ENCODE measurements at regions not wholly inside any gene's neighbourhood (a gene's known extent, or its start where the extent isn't known, plus 50 kb on each side); places are given as distances from the start of the nearest gene placed in this dataset.

- no peak for DNase-seq
Observed at GRCh38 chr14:103207388-103208072, 84.3 kb downstream of the TNFAIP2 start.

- DNase-seq: no peak
Observed at GRCh38 chr14:103209054-103209453, 85.8 kb downstream of the TNFAIP2 start.

DNA sequence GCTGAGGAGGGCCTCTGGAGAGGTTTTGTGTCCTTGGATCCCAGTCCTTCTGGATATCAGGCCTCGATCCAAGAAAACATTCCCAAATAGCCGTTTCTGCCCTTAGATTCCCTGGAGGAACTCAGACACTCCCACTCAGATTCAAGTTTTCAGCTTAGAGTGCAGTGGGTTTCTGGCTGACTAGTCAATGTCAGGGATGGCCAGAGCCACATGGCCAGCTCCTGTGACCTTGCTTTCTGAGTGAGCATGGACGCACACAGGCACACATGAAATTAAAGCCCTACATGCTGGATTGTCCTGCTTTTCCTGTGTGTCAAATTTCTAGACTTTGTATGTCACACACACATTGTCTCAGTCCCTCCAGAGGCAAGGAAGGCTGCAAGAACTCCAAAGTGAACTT, 86.2 kb downstream of the TNFAIP2 start:
- no peak for DNase-seq

DNA sequence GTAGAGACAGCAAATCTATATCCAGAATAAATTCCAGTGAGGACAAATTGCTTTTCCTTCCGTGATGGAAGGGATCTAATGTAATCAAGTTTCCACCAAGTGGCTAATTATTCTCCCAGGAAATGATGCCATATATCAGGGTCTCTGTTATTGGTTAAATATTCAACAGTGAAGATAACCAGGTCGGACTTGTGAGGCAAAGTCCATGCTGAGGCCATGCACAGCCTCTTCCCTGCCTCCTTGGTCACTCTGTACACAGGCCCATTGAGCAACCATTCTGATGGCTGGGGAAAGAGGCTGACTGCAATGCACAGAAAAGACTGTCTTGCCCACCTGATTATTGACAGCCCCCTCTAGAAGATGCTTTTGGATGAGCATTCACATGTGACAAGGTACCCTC, 90.1 kb downstream of the TNFAIP2 start:
- DNase-seq: no peak

- no peak for DNase-seq
Observed at GRCh38 chr14:103214461-103214958, 91.2 kb downstream of the TNFAIP2 start.

DNA sequence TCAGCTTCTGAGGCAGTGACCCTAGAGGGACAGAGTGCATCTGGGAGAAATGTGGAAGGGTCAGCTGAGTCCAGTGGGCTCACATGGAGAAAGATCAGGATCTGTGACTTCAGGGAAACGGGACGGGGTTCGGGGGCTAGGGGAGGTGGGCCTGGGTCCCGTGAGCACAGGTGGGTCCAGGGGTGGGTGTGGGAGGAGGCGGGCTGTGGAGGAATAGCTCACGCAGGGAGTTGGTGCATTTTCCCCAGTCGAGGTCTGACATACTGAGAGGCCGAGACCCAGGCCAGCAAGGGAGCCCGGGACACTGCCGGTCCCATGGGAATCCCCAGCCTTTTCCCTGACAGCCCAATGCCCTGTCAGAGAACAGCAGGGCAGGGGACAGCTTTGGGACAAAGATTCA, 93.1 kb downstream of the TNFAIP2 start:
- no peak for DNase-seq

DNA sequence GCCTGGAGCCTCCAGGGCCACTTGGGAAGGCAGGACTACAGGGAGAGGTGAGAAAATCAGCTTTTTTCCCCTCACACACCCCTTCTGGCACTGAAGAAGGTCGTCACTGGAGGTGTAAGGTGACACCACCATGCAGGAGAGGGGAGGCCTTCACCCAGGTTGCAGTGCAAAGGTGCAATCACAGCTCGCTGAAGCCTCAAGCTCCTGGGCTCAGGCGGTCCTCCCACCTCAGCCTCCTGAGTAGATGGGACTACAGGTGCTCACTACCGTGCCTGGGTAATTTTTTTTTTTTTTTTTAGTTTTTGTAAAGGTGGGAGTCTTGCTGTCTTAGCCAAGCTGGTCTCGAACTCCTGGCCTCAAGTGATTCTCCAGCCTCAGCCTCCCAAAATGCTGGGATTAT, 93.6 kb downstream of the TNFAIP2 start:
- DNase-seq: no peak

- DNase-seq: no peak
Observed at GRCh38 chr14:103217538-103217937, 94.3 kb downstream of the TNFAIP2 start.

- DNase-seq: peak; percentile 40
Observed at GRCh38 chr14:103220134-103220981, 97.1 kb downstream of the TNFAIP2 start.

DNA sequence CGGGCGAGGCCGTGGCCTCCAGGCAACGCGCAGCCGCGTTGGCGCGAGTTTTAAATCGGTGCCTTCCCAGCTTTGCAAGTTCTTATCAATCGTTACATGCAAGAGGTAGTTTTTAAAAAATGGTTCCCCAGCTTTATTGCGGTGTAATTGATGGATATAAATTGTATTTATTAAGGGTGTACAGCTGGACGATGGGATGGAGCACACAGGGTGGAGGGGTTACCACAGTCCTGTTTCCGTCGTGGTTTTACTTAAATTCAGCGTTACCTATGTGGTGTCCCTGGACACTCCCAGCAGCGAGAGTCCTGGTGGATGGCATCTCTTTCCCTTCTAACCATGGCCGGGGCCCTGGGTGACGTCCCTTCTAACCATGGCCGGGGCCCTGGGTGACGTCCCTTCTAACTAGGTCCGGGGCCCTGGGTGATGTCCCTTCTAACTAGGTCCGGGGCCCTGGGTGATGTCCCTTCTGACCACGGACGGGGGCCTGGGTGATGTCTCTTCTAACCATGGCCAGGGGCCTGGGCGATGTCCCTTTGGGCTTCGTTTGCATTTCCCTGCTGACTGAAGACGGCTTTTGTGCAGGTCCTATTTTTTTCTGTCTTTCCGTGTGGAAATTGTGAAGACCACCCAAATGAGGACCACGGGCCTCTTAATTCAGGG, 97.9 kb downstream of the TNFAIP2 start:
- DNase-seq: no peak

DNA sequence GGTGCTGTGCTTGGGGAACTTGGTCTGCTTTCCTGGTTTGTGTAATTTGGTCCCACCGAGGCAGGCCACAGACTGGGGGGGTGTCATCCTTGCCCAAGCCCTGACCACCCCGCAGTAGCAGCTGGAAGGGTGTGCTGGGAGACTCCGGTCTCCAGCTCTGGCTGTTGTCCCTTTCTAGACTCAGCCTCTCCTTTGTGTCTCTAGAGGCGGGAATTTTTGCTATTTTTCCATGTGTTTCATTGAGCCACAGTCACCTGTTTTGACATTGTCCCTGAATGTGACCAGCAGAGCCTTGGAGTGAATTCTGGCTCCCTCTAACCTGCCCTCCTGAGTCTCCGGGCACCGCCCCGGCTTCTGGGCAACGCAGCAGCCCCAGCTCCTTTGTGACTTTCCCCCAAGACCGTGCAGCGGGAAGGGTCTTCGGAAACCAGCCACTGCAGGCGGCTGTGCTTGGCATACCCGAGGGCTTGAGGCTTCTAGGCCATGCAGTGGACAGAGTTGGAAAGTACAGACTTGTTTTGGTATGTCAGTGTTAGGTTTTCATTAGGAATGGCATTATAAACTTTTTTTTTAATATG, 98.6 kb downstream of the TNFAIP2 start:
- no peak for DNase-seq

DNA sequence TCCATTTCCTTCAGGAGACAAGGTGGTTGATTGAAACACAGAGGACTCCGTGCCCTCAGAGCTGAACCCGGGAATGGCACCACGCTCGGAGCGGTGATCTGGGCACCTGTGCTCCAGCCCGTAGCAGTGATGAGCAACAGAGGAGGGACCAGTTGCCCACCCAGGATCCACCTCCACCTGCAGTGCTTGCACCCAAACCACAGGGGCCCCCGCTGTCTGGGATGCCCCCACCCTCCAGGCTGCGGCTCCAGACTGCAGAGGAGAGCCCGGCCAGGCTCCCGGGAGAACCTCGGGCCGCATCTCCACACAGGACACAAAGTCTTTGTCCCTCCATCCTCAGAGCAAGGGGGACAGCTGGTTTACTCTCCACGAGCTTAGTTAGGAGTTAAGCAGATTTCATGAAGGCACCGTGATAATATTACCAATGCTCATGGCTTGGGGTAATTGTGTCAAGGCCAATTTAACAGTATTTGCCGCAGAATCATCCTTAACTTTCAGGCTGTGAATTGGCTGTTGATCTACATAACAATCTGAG, 100.6 kb downstream of the TNFAIP2 start:
- DNase-seq: no peak

DNA sequence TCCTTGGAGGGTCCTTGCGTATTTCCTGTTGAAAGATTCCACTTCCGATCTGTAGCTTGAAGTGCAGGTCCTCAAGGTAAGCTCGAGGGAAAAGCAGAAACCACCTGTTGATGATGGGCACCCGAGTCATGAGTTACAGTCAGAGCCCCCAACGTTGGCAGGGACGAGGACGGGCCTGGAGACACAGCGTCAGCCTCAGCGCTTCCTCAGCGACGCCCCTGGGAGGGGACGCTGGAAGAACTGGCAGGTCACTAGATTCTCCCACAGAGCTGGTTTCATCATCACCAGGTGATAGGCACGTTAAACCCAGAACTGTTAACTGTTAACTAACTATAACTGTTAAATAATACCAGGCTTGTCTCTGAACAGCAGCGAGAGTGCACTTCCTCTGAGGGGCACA, 101.8 kb downstream of the TNFAIP2 start:
- DNase-seq: no peak

DNA sequence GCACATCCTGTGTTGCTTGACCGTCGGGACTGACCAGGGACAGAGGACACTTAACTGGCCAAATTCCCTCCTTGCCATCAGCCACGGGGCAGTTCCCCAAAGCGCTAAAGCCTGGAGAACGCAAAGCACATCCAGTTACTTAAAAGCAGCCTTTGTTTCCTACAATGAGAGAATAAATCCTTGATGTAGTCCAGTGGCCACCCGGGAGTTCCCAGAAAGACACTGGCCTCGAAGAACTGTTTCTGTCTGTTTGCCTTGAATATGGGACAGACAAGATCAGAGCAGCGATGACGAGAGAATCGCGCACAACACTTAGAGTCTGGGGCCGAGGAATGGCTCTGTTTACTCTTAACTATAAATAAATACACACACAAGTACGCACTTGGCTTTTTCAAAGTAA, 102.2 kb downstream of the TNFAIP2 start:
- DNase-seq: no peak

DNA sequence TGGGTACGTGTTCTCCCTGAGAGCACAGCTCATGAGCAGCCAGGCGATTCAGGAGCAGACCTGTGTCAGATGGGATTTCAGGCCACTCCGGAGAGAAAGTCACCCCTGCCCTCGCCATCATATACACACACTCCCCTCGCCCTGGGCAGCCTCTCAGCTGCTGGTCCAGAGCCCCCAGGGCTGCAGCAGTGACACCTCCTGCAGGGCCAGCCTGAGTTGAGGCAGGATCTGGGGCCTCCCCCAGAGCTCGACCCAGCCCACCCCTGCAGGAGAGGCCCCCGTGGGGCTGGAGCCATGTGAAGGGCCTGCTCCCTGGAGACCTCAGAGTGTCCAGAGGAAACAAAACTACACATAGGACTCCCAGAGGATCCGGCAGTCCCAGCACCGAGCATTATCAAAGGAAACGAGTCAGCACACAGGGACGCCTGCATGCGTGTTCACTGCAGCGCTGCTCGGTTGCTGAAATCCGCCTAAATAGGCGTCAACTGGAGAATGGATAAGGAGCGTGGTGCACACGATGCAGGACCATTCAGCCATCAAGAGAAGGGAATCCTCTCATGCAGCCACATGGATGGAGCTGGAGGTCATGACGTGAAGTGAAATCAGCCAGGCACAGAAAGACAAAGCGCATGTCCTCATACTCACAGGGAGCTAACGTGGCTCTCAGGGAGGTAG, 104.0 kb downstream of the TNFAIP2 start:
- no peak for DNase-seq

DNA sequence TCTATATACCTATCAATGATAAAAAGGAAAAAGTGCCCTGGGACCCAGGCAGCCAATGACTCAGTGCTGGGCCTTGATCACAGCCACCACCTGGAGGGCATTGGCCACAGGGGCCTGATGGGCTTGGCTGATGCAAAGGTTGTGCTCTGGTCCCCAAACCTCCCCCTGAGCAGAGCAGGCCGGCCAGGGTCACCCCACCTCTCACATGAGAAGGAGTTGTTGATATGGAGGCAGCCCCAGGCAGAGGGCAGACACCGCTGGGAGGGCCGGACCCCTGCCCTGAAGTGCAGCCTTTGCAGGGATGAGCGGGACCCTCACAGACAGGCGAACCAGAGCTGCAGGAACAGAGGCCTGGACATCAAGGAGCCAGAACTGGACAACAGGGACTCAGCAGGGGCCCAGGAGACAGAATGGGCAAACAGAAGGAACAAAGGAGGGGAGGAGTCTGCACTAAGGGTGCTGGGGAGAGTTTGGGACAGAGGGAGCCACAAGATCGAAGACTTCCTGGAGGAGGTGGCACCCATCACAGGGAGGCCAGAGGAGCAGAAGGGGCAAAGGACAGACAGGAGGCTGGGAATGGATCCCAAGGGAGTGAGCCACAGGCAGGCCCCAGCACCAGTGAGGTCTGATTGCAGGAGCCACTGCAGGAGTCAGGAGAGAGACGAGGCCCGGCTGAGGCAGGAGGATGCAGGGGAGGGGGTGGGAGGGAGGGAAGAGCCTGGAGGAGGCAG, 105.0 kb downstream of the TNFAIP2 start:
- DNase-seq: no peak

GRCh38 chr14:103228866-103229265, 105.2 kb upstream of the EIF5 start:
- DNase-seq: no peak

DNA sequence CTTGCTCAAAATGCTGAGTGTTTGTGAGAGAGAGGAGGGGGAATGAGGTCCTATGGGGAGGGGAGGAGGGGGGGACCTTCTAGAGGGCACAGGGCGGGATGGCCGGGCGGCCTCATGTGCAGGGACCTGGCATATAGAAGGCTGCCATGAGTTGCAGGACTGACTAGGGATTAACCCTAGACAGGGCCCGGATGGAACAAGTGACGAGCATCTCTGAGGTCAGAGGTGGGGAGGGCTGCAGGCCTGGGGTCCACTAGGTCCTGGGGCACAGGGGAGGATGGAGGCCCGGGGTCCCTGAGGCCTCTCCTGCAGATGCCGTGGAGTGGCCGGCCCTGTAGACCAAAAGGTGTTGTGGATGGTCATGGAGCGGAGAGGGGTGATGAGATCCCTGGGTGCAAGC, 104.0 kb upstream of the EIF5 start:
- DNase-seq: no peak

DNA sequence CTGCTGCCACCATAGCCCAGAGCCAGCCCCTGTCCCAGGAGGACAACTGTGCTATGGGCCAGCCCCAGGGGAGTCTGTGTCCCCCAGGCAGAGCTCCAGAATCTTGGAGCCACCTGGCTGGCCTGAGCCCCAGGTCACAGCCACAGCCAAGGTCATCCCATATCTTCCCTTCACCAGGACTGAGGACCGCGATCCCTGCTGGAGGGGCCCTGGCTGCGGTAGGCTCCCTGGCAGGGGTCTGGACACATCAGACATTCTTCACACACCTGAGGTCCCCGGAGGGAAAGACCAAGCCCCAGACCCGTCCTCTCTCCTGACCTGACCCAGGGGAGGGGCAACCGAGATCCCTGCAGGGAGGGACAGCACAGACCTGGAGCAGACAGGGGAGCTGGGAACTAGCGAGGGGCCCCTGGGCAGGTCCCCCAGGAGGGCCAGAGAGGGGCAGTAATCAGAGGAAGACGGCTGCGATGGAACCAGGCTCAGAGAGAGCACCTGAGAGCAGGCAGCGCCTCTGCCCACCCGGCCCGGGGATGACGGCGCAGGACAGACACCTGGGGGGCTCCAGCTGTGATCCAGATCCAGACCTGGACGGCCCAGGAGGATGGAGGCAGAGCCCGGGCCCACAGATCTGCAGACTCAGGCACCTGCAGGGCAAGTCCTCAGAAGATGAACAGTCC, 103.2 kb upstream of the EIF5 start:
- DNase-seq: no peak

GRCh38 chr14:103231376-103232019, 102.5 kb upstream of the EIF5 start:
- no peak for DNase-seq

All from right hindlimb (tissue), 1 donor.